PC-3 (cell line): ENCODE measurements at regions not wholly inside any gene's neighbourhood (a gene's known extent, or its start where the extent isn't known, plus 50 kb on each side); places are given as distances from the start of the nearest gene placed in this dataset.

Experiments used
- ATAC-seq: fragments of 200-7000 bp; cut with Tn5 transposase; 2 replicates; pipeline ENCODE4 v1.9.1; 2020; ENCODE audit warnings: mild to moderate bottlenecking, moderate library complexity
- BruUV-seq: library from RNA; stranded (reverse); fragments of 400-500 nt; replicated peaks from 2 replicates; lab custom pipeline; 2021; lab: Mats Ljungman, UMichigan
- CTCF ChIA-PET: fragments of 300-600 bp; sonication (Branson Sonifier 250); formaldehyde crosslinking; loops from one replicate; lab custom pipeline; 2022; ENCODE audit warnings: antibody characterized with exemption; lab: Charles Lee
- POLR2A ChIA-PET: fragments of 300-600 bp; sonication (Branson Sonifier 250); formaldehyde crosslinking; loops from one replicate; lab custom pipeline; 2022; ENCODE audit warnings: antibody characterized with exemption; ENCODE audit not compliant: unreplicated experiment; lab: Charles Lee
- DNase-seq: peaks from one replicate; pipeline ENCODE4 v3.0.0-alpha.2; 2015
- H2AFZ ChIP-seq: fragments of 300-600 bp; sonication (generic); 2 replicates; pipeline ENCODE4 v1.6.0; 2016; ENCODE audit warnings: antibody characterized with exemption, low read length
- H3F3A ChIP-seq: fragments of 300-600 bp; sonication (generic); one replicate; pipeline ENCODE4 v1.6.0; 2017; ENCODE audit warnings: antibody characterized with exemption, low read length, control low read depth, mild to moderate bottlenecking; ENCODE audit not compliant: unreplicated experiment
- H3K27ac ChIP-seq: fragments of 300-600 bp; sonication (generic); 2 replicates; pipeline ENCODE4 v1.5.1; 2016; ENCODE audit warnings: mild to moderate bottlenecking, low read length
- H3K27me3 ChIP-seq: fragments of 300-600 bp; sonication (generic); 2 replicates; pipeline ENCODE4 v1.6.1; 2016; ENCODE audit warnings: low read length, mixed read lengths
- H3K36me3 ChIP-seq: fragments of 300-600 bp; sonication (generic); 2 replicates; pipeline ENCODE4 v1.6.1; 2016; ENCODE audit warnings: low read depth, mixed run types, low read length, mixed read lengths
- H3K4me1 ChIP-seq: fragments of 300-600 bp; sonication (generic); 2 replicates; pipeline ENCODE4 v1.5.1; 2016; ENCODE audit warnings: low read length; ENCODE audit not compliant: insufficient read depth
- H3K4me2 ChIP-seq: fragments of 300-600 bp; sonication (generic); 2 replicates; pipeline ENCODE4 v1.6.0; 2016; ENCODE audit warnings: low read length
- H3K4me3 ChIP-seq: fragments of 300-600 bp; sonication (generic); 2 replicates; pipeline ENCODE4 v1.5.1; 2016; ENCODE audit warnings: mild to moderate bottlenecking, low read length, mixed read lengths
- H3K79me2 ChIP-seq: fragments of 300-600 bp; sonication (generic); 2 replicates; pipeline ENCODE4 v1.6.1; 2017; ENCODE audit warnings: low read length, mixed read lengths
- H3K9ac ChIP-seq: fragments of 300-600 bp; sonication (generic); 2 replicates; pipeline ENCODE4 v1.6.0; 2016; ENCODE audit warnings: mild to moderate bottlenecking, low read length
- H3K9me2 ChIP-seq: fragments of 300-600 bp; sonication (generic); replicated peaks from 2 replicates; pipeline ENCODE4 v1.6.1; 2016; ENCODE audit warnings: mixed run types, low read length, mixed read lengths
- H3K9me3 ChIP-seq: fragments of 300-600 bp; sonication (generic); 2 replicates; pipeline ENCODE4 v1.6.1; 2016; ENCODE audit warnings: low read length, mixed read lengths
- H4K20me1 ChIP-seq: fragments of 300-600 bp; sonication (generic); 2 replicates; pipeline ENCODE4 v1.6.1; 2016; ENCODE audit warnings: low read length, mixed read lengths
- EZH2 ChIP-seq: fragments of 300-600 bp; sonication (generic); IDR thresholded peaks from one replicate; pipeline ENCODE4 v1.6.1; 2017; ENCODE audit warnings: antibody characterized with exemption, mild to moderate bottlenecking, low read length; ENCODE audit not compliant: unreplicated experiment
- EZH2phosphoT487 ChIP-seq: fragments of 300-600 bp; sonication (generic); IDR thresholded peaks from 2 replicates; pipeline ENCODE4 v1.6.1; 2018; ENCODE audit warnings: mild to moderate bottlenecking, antibody characterized with exemption, low read length, borderline replicate concordance
- intact Hi-C: fragments of 100-400 bp; cut with micrococcal nuclease; formaldehyde crosslinking; loops from 2 replicates; pipeline ENCODE4 v1.9.0; 2023
- TF ChIP-seq, protein P1 (sequence below): fragments of 300-600 bp; sonication (generic); conservative IDR thresholded peaks from 2 replicates; pipeline ENCODE4 v1.5.1; 2017; ENCODE audit warnings: antibody characterized with exemption, low read depth, mild to moderate bottlenecking, low read length

GRCh38 chr4:22072726-22073125 lies 124.2 kb upstream of the KCNIP4 start:
- no peak overlapping the region for H3K27ac ChIP-seq
- CTCF ChIA-PET, result no interaction called here
- no peaks in the 10 kb centered on the region for H3K9me3 ChIP-seq
- H3K36me3 ChIP-seq, result no peaks in the 10 kb centered on the region
- H3K9me2 ChIP-seq, result no peaks in the 10 kb centered on the region
- H3K27me3 ChIP-seq, result no peaks in the 10 kb centered on the region
- no peak overlapping the region for H3K4me3 ChIP-seq
- no peak overlapping the region for H2AFZ ChIP-seq
- H3K4me2 ChIP-seq, result no peak overlapping the region
- no peaks in the 10 kb centered on the region for H3F3A ChIP-seq
- POLR2A ChIA-PET, result no interaction called here
- TF ChIP-seq, protein P1, sequence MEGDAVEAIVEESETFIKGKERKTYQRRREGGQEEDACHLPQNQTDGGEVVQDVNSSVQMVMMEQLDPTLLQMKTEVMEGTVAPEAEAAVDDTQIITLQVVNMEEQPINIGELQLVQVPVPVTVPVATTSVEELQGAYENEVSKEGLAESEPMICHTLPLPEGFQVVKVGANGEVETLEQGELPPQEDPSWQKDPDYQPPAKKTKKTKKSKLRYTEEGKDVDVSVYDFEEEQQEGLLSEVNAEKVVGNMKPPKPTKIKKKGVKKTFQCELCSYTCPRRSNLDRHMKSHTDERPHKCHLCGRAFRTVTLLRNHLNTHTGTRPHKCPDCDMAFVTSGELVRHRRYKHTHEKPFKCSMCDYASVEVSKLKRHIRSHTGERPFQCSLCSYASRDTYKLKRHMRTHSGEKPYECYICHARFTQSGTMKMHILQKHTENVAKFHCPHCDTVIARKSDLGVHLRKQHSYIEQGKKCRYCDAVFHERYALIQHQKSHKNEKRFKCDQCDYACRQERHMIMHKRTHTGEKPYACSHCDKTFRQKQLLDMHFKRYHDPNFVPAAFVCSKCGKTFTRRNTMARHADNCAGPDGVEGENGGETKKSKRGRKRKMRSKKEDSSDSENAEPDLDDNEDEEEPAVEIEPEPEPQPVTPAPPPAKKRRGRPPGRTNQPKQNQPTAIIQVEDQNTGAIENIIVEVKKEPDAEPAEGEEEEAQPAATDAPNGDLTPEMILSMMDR, result no peak
- TF ChIP-seq EZH2phosphoT487, result no peak
- TF ChIP-seq EZH2, result no peak
- no peak for ATAC-seq
- no peaks in the 10 kb centered on the region for H3K79me2 ChIP-seq
- DNase-seq, result no peak
- BruUV-seq, result no TSS peak
- H4K20me1 ChIP-seq, result no peaks in the 10 kb centered on the region
- no peaks in the 10 kb centered on the region for H3K4me1 ChIP-seq
- no peak overlapping the region for H3K9ac ChIP-seq
- intact Hi-C loops, result no loop called here

GRCh38 chr4:22072240-22072639 lies 123.7 kb upstream of the KCNIP4 start:
- no peak overlapping the region for H3K4me2 ChIP-seq
- no TSS peak for BruUV-seq
- no peak overlapping the region for H2AFZ ChIP-seq
- H3K4me3 ChIP-seq, result no peak overlapping the region
- no peaks in the 10 kb centered on the region for H3K36me3 ChIP-seq
- no peaks in the 10 kb centered on the region for H3K4me1 ChIP-seq
- no peaks in the 10 kb centered on the region for H3K27me3 ChIP-seq
- H3F3A ChIP-seq, result no peaks in the 10 kb centered on the region
- TF ChIP-seq EZH2 (no peak), EZH2phosphoT487 (no peak)
- TF ChIP-seq, protein P1, result no peak
- H4K20me1 ChIP-seq, result no peaks in the 10 kb centered on the region
- ATAC-seq (no peak), DNase-seq (no peak)
- no peaks in the 10 kb centered on the region for H3K9me2 ChIP-seq
- CTCF ChIA-PET, result no interaction called here
- no peak overlapping the region for H3K9ac ChIP-seq
- H3K79me2 ChIP-seq, result no peaks in the 10 kb centered on the region
- intact Hi-C loops, result no loop called here
- no peak overlapping the region for H3K27ac ChIP-seq
- no peaks in the 10 kb centered on the region for H3K9me3 ChIP-seq
- POLR2A ChIA-PET, result no interaction called here

- Histone ChIP-seq H3K27ac (no peak overlapping the region), H3K9ac (no peak overlapping the region), H4K20me1 (no peaks in the 10 kb centered on the region), H3K79me2 (no peaks in the 10 kb centered on the region), H3K36me3 (no peaks in the 10 kb centered on the region), H3K4me1 (no peaks in the 10 kb centered on the region), H3K4me2 (no peak overlapping the region), H3K27me3 (no peaks in the 10 kb centered on the region), H2AFZ (no peak overlapping the region), H3K4me3 (no peak overlapping the region), H3F3A (no peaks in the 10 kb centered on the region), H3K9me3 (no peaks in the 10 kb centered on the region), H3K9me2 (no peaks in the 10 kb centered on the region)
- no TSS peak for BruUV-seq
- DNase-seq (peak; percentile 10), ATAC-seq (no peak)
- POLR2A ChIA-PET, result no interaction called here
- TF ChIP-seq, protein P1, result no peak
- no peak for TF ChIP-seq EZH2
- no peak for TF ChIP-seq EZH2phosphoT487
- intact Hi-C loops, result no loop called here
- CTCF ChIA-PET, result no interaction called here
These were observed 123.2 kb upstream of the KCNIP4 start for GRCh38 chr4:22071749-22072148.
